HG02970 (cell line): ENCODE measurements at regions not wholly inside any gene's neighbourhood (a gene's known extent, or its start where the extent isn't known, plus 50 kb on each side); places are given as distances from the start of the nearest gene placed in this dataset.
"Not testable (repeated sequence)": the region's sequence is repeated elsewhere in the genome, so short reads cannot be mapped to it uniquely, and the experiment has no call there.

ENCODE experiments used
- ATAC-seq: cut with Tn5 transposase; IDR thresholded peaks from one replicate; pipeline ENCODE4 v1.9.1; 2021; ENCODE audit warnings: mild to moderate bottlenecking, moderate library complexity, moderate number of reproducible peaks; ENCODE audit not compliant: unreplicated experiment, low FRiP score

GRCh38 chr12:93073324-93073723 is 144.2 kb upstream of the EEA1 start:
- ATAC-seq = no peak

GRCh38 chr12:93078059-93078458 is 149.0 kb upstream of the EEA1 start:
- no peak for ATAC-seq

GRCh38 chr12:93078577-93078976 is 149.5 kb upstream of the EEA1 start:
- ATAC-seq = no peak

- ATAC-seq = no peak
Measured at GRCh38 chr12:93079271-93079670, 150.2 kb upstream of the EEA1 start.

- ATAC-seq = no peak
Measured at GRCh38 chr12:93079976-93080375, 150.9 kb upstream of the EEA1 start.

GRCh38 chr12:93080452-93080851 is 151.4 kb upstream of the EEA1 start:
- no peak for ATAC-seq

GRCh38 chr12:93080994-93081809 is 152.1 kb upstream of the EEA1 start:
- ATAC-seq = no peak

GRCh38 chr12:93081810-93082165 is 152.7 kb upstream of the EEA1 start:
- no peak for ATAC-seq

- no peak for ATAC-seq
Measured at GRCh38 chr12:93085383-93086287, 156.5 kb upstream of the EEA1 start.

- ATAC-seq = no peak
Measured at GRCh38 chr12:93086288-93086727, 157.2 kb upstream of the EEA1 start.

- no peak for ATAC-seq
Measured at GRCh38 chr12:93087840-93088610, 158.9 kb upstream of the EEA1 start.

- ATAC-seq = no peak
Measured at GRCh38 chr12:93089805-93090569, 160.9 kb upstream of the EEA1 start.

GRCh38 chr12:93090731-93091172 is 161.7 kb upstream of the EEA1 start:
- no peak for ATAC-seq

- no peak for ATAC-seq
Measured at GRCh38 chr12:93091886-93092648, 163.0 kb upstream of the EEA1 start.

GRCh38 chr12:93092649-93092945 is 163.5 kb upstream of the EEA1 start:
- no peak for ATAC-seq

GRCh38 chr12:93093243-93093642 is 164.1 kb upstream of the EEA1 start:
- ATAC-seq = no peak

- not testable (repeated sequence) for ATAC-seq
Measured at GRCh38 chr12:93094222-93094621, 165.1 kb upstream of the EEA1 start.

GRCh38 chr12:93094988-93095737 is 166.1 kb upstream of the EEA1 start:
- no peak for ATAC-seq

GRCh38 chr12:93097417-93097816 is 168.3 kb upstream of the EEA1 start:
- no peak for ATAC-seq
